HepG2 (cell line): ENCODE measurements at regions not wholly inside any gene's neighbourhood (a gene's known extent, or its start where the extent isn't known, plus 50 kb on each side); places are given as distances from the start of the nearest gene placed in this dataset.

Experiments
- ATAC-seq: fragments of 200-7000 bp; cut with Tn5 transposase; 3 replicates; pipeline ENCODE4 v1.9.1; 2020; ENCODE audit warnings: mild to moderate bottlenecking, moderate library complexity
- BruUV-seq: library from RNA; stranded (reverse); fragments of 400-500 nt; replicated peaks from 2 replicates; lab custom pipeline; 2021; lab: Mats Ljungman, UMichigan
- CTCF ChIA-PET: fragments of 300-600 bp; formaldehyde crosslinking; extraction: SDS; loops from one replicate; lab custom pipeline; 2021; ENCODE audit warnings: low total read pairs, inconsistent platforms, low intra/inter-chr PET ratio; lab: Yijun Ruan, JAX
- POLR2A ChIA-PET: fragments of 350-600 bp; sonication (Branson Sonifier 250); formaldehyde crosslinking; loops from one replicate; lab custom pipeline; 2020; ENCODE audit warnings: antibody characterized with exemption, inconsistent platforms; lab: Yijun Ruan, JAX
- DNase-seq: peaks from one replicate; pipeline ENCODE4 v3.0.0-alpha.2; 2015; ENCODE audit warnings: low spot score
- FAIRE-seq: peaks from 3 replicates; lab custom pipeline; 2011; peaks lifted over from hg19 to GRCh38; lab: Jason Lieb, UNC
- H2AFZ ChIP-seq: one replicate; pipeline ENCODE4 v1.6.1; 2011; ENCODE audit warnings: low read length, inconsistent platforms
- H3K27ac ChIP-seq: fragments of 300-600 bp; 3 replicates; pipeline ENCODE4 v1.8.0; 2011; ENCODE audit warnings: mixed run types, mild to moderate bottlenecking, mixed read lengths, low read length, inconsistent platforms; ENCODE audit not compliant: insufficient read depth; ENCODE audit errors: extremely low read length
- H3K27me3 ChIP-seq, 2 experiments: fragments of 200-600 bp in 1 of 2; 2 replicates in 1 of 2; 3 replicates in 1 of 2; pipeline versions ENCODE4 v1.6.0 to v1.8.0; 2011; ENCODE audit warnings: low read length in 2 of 2, mild to moderate bottlenecking in 2 of 2, moderate library complexity in 2 of 2, inconsistent platforms in 1 of 2; ENCODE audit not compliant: insufficient read depth in 2 of 2, control insufficient read depth in 1 of 2
- H3K36me3 ChIP-seq, 2 experiments: fragments of 200-600 bp in 1 of 2; replicated peaks in 1 of 2; 2 replicates in 1 of 2; 3 replicates in 1 of 2; pipeline versions ENCODE4 v1.5.1 to v1.8.0; 2011; ENCODE audit warnings: low read length in 2 of 2, inconsistent platforms in 1 of 2; ENCODE audit not compliant: insufficient read depth in 2 of 2, control insufficient read depth in 1 of 2
- H3K4me1 ChIP-seq: 2 replicates; pipeline ENCODE4 v1.5.1; 2012; ENCODE audit warnings: low read length, inconsistent platforms; ENCODE audit not compliant: insufficient read depth
- H3K4me2 ChIP-seq: 2 replicates; pipeline ENCODE4 v1.6.0; 2011; ENCODE audit warnings: low read depth, low read length, inconsistent platforms
- H3K4me3 ChIP-seq, 3 experiments: fragments of 200-600 bp in 1 of 3; sonication (generic), shearing (Covaris generic) in 1 of 3; replicated peaks in 1 of 3; 2 replicates each; pipeline ENCODE4 v1.5.1; 2011 to 2016; ENCODE audit warnings: low read length in 3 of 3, inconsistent platforms in 2 of 3, low read depth in 2 of 3, mild to moderate bottlenecking in 2 of 3, control low read depth in 1 of 3, mixed read lengths in 1 of 3; ENCODE audit not compliant: insufficient read depth in 1 of 3
- H3K79me2 ChIP-seq: one replicate; pipeline ENCODE4 v1.6.1; 2011; ENCODE audit warnings: low read length, inconsistent platforms; ENCODE audit not compliant: insufficient read depth
- H3K9ac ChIP-seq: 2 replicates; pipeline ENCODE4 v1.6.0; 2011; ENCODE audit warnings: mild to moderate bottlenecking, low read depth, low read length, inconsistent platforms; ENCODE audit not compliant: insufficient read depth
- H3K9me3 ChIP-seq: 2 replicates; pipeline ENCODE4 v1.5.1; 2012; ENCODE audit warnings: mild to moderate bottlenecking, low read length
- H4K20me1 ChIP-seq: 2 replicates; pipeline ENCODE4 v1.6.0; 2011; ENCODE audit warnings: inconsistent platforms, mild to moderate bottlenecking, low read length, moderate library complexity; ENCODE audit not compliant: insufficient read depth
- FOSL1 ChIP-seq: sonication (generic); formaldehyde crosslinking; IDR thresholded peaks from 2 replicates; pipeline ENCODE4 v1.9.0; 2021; ENCODE audit warnings: missing genetic modification reagents, borderline replicate concordance
- FOXK1 ChIP-seq: sonication (generic); formaldehyde crosslinking; IDR thresholded peaks from 2 replicates; pipeline ENCODE4 v1.4.0; 2020; ENCODE audit warnings: low read depth, missing genetic modification reagents, borderline replicate concordance
- HES4 ChIP-seq: sonication (generic); formaldehyde crosslinking; IDR thresholded peaks from 2 replicates; pipeline ENCODE4 v1.9.0; 2021; ENCODE audit warnings: mild to moderate bottlenecking, missing genetic modification reagents, borderline replicate concordance
- ZFYVE20 ChIP-seq: sonication (generic); formaldehyde crosslinking; IDR thresholded peaks from 2 replicates; pipeline ENCODE4 v1.8.0; 2023; ENCODE audit warnings: low read depth, mild to moderate bottlenecking, moderate library complexity, missing genetic modification reagents, borderline replicate concordance
- ZMAT3 ChIP-seq: sonication (generic); formaldehyde crosslinking; conservative IDR thresholded peaks from 2 replicates; pipeline ENCODE4 v1.7.0; 2021; ENCODE audit warnings: missing genetic modification reagents
- ZZZ3 ChIP-seq: sonication (generic); formaldehyde crosslinking; IDR thresholded peaks from 2 replicates; pipeline ENCODE4 v1.4.0; 2020; ENCODE audit warnings: missing genetic modification reagents, mild to moderate bottlenecking, borderline replicate concordance
- in situ Hi-C: cut with HindIII; loops from 2 replicates; pipeline ENCODE4 v1.10.0; 2017; ENCODE audit warnings: low pct_unique_long_range_greater_than_20kb; ENCODE audit not compliant: extremely low pct_ligation_motif_present
- intact Hi-C: fragments of 100-400 bp; cut with micrococcal nuclease; formaldehyde crosslinking; loops from one replicate; pipeline ENCODE4 v1.10.0; 2022; ENCODE audit not compliant: unreplicated experiment
- TF ChIP-seq, protein P1 (sequence below): IDR thresholded peaks from 2 replicates; pipeline ENCODE4 v1.4.0; 2020; ENCODE audit warnings: mild to moderate bottlenecking, missing genetic modification reagents

DNA sequence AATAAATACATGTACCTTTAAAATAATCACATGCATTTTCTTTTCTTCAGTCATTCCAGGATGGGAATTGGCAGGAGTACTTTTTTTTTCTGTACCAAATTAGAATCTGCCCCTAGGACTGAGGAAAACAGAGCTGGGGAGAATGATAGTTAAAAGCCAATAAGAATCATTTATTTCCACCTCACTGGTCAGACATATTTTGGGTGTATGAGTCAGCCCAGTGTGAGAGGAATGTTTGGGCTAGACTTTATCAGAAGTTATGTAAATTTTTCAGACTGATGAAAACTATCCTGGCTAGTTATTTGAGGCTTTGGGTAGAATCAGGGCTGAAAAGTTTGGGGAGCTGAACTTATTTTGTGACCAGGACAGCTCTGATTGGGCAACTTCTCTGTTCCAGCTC is 303.1 kb upstream of the NPSR1 start:
- no peak overlapping the region for H3K9ac ChIP-seq
- H3K27me3 ChIP-seq, result no peaks in the 10 kb centered on the region
- H4K20me1 ChIP-seq, result no peaks in the 10 kb centered on the region
- DNase-seq (no peak), FAIRE-seq (no peak), ATAC-seq (no peak)
- H3K27ac ChIP-seq, result no peak overlapping the region
- intact Hi-C loops, result no loop called here
- no peaks in the 10 kb centered on the region for H3K79me2 ChIP-seq
- TF ChIP-seq ZFYVE20 (no peak), ZMAT3 (no peak), FOSL1 (no peak), HES4 (no peak), ZZZ3 (CRISPR knock-in tag) (no peak), FOXK1 (CRISPR knock-in tag) (no peak)
- TF ChIP-seq, protein P1, sequence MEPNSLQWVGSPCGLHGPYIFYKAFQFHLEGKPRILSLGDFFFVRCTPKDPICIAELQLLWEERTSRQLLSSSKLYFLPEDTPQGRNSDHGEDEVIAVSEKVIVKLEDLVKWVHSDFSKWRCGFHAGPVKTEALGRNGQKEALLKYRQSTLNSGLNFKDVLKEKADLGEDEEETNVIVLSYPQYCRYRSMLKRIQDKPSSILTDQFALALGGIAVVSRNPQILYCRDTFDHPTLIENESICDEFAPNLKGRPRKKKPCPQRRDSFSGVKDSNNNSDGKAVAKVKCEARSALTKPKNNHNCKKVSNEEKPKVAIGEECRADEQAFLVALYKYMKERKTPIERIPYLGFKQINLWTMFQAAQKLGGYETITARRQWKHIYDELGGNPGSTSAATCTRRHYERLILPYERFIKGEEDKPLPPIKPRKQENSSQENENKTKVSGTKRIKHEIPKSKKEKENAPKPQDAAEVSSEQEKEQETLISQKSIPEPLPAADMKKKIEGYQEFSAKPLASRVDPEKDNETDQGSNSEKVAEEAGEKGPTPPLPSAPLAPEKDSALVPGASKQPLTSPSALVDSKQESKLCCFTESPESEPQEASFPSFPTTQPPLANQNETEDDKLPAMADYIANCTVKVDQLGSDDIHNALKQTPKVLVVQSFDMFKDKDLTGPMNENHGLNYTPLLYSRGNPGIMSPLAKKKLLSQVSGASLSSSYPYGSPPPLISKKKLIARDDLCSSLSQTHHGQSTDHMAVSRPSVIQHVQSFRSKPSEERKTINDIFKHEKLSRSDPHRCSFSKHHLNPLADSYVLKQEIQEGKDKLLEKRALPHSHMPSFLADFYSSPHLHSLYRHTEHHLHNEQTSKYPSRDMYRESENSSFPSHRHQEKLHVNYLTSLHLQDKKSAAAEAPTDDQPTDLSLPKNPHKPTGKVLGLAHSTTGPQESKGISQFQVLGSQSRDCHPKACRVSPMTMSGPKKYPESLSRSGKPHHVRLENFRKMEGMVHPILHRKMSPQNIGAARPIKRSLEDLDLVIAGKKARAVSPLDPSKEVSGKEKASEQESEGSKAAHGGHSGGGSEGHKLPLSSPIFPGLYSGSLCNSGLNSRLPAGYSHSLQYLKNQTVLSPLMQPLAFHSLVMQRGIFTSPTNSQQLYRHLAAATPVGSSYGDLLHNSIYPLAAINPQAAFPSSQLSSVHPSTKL, result no peak
- H3K9me3 ChIP-seq, result no peaks in the 10 kb centered on the region
- no peaks in the 10 kb centered on the region for H3K4me1 ChIP-seq
- BruUV-seq, result no TSS peak
- no peak overlapping the region for H3K4me3 ChIP-seq
- no peak overlapping the region for H3K4me2 ChIP-seq
- ChIA-PET POLR2A (no interaction called here), CTCF (no interaction called here)
- in situ Hi-C loops, result no loop called here
- H2AFZ ChIP-seq, result no peak overlapping the region
- H3K36me3 ChIP-seq, result no peaks in the 10 kb centered on the region
